GM19240 (cell line): ENCODE measurements at regions not wholly inside any gene's neighbourhood (a gene's known extent, or its start where the extent isn't known, plus 50 kb on each side); places are given as distances from the start of the nearest gene placed in this dataset.
"Not testable (repeated sequence)": the region's sequence is repeated elsewhere in the genome, so short reads cannot be mapped to it uniquely, and the experiment has no call there.

Experiments
- DNase-seq: peaks from one replicate; pipeline ENCODE4 v3.0.0; 2011; ENCODE audit warnings: low spot score; ENCODE audit not compliant: insufficient read length

- no peak for DNase-seq
Observed at GRCh38 chr1:48084826-48085225, 87.6 kb upstream of the TRABD2B start.

- DNase-seq = no peak
Observed at GRCh38 chr1:48082271-48082962, 85.2 kb upstream of the TRABD2B start.

- DNase-seq = no peak
Observed at GRCh38 chr1:48080331-48081255, 83.4 kb upstream of the TRABD2B start.

GRCh38 chr1:48079096-48079495 lies 81.9 kb upstream of the TRABD2B start:
- DNase-seq = no peak

GRCh38 chr1:48077795-48078222 lies 80.6 kb upstream of the TRABD2B start:
- DNase-seq = no peak

- DNase-seq = no peak
Observed at GRCh38 chr1:48076017-48076416, 78.8 kb upstream of the TRABD2B start.

- DNase-seq = no peak
Observed at GRCh38 chr1:48073798-48074530, 76.8 kb upstream of the TRABD2B start.

GRCh38 chr1:48071513-48071912 lies 74.3 kb upstream of the TRABD2B start:
- DNase-seq = no peak

GRCh38 chr1:48070396-48070750 lies 73.2 kb upstream of the TRABD2B start:
- no peak for DNase-seq

GRCh38 chr1:48069662-48070395 lies 72.6 kb upstream of the TRABD2B start:
- no peak for DNase-seq

- no peak for DNase-seq
Observed at GRCh38 chr1:48068206-48068605, 71.0 kb upstream of the TRABD2B start.

GRCh38 chr1:48066936-48067335 lies 69.8 kb upstream of the TRABD2B start:
- DNase-seq = no peak

GRCh38 chr1:48064693-48065092 lies 67.5 kb upstream of the TRABD2B start:
- not testable (repeated sequence) for DNase-seq

GRCh38 chr1:48062353-48062752 lies 65.2 kb upstream of the TRABD2B start:
- no peak for DNase-seq

- peak; percentile 47 for DNase-seq
Observed at GRCh38 chr1:48061162-48062136, 64.3 kb upstream of the TRABD2B start.

- no peak for DNase-seq
Observed at GRCh38 chr1:48059289-48059688, 62.1 kb upstream of the TRABD2B start.

- no peak for DNase-seq
Observed at GRCh38 chr1:48058135-48059025, 61.2 kb upstream of the TRABD2B start.

GRCh38 chr1:48057249-48057648 lies 60.1 kb upstream of the TRABD2B start:
- no peak for DNase-seq
